Hepatocyte (in vitro differentiated cells): ENCODE measurements at regions not wholly inside any gene's neighbourhood (a gene's known extent, or its start where the extent isn't known, plus 50 kb on each side); places are given as distances from the start of the nearest gene placed in this dataset.

ENCODE experiments used
- DNase-seq: peaks from one replicate; pipeline ENCODE4 v3.0.0-alpha.2; 2016; ENCODE audit warnings: low spot score
- H2AFZ ChIP-seq: fragments of 200-600 bp; sonication (generic); 2 replicates; pipeline ENCODE4 v1.6.0; 2016; ENCODE audit warnings: antibody characterized with exemption, mild to moderate bottlenecking
- H3K27ac ChIP-seq: fragments of 200-600 bp; sonication (generic); 2 replicates; pipeline ENCODE4 v1.5.1; 2016; ENCODE audit warnings: mild to moderate bottlenecking
- H3K27me3 ChIP-seq: fragments of 200-600 bp; sonication (generic); 2 replicates; pipeline ENCODE4 v1.6.1; 2016
- H3K36me3 ChIP-seq: fragments of 200-600 bp; sonication (generic); replicated peaks from 2 replicates; pipeline ENCODE4 v1.5.1; 2016; ENCODE audit warnings: low read depth; ENCODE audit not compliant: insufficient read depth
- H3K4me1 ChIP-seq: fragments of 200-600 bp; sonication (generic); 2 replicates; pipeline ENCODE4 v1.5.1; 2016; ENCODE audit warnings: mild to moderate bottlenecking, moderate library complexity; ENCODE audit not compliant: insufficient read depth
- H3K4me2 ChIP-seq: fragments of 200-600 bp; sonication (generic); 2 replicates; pipeline ENCODE4 v1.6.0; 2016
- H3K4me3 ChIP-seq: fragments of 200-600 bp; sonication (generic); 2 replicates; pipeline ENCODE4 v1.5.1; 2016; ENCODE audit warnings: mild to moderate bottlenecking
- H3K79me2 ChIP-seq: fragments of 200-600 bp; sonication (generic); 2 replicates; pipeline ENCODE4 v1.6.0; 2017; ENCODE audit warnings: mild to moderate bottlenecking
- H3K9me2 ChIP-seq: fragments of 200-600 bp; sonication (generic); replicated peaks from 2 replicates; pipeline ENCODE4 v1.6.0; 2017; ENCODE audit warnings: mild to moderate bottlenecking; ENCODE audit not compliant: insufficient read depth
- H3K9me3 ChIP-seq: fragments of 200-600 bp; sonication (generic); 2 replicates; pipeline ENCODE4 v1.5.1; 2016; ENCODE audit warnings: low read depth, mild to moderate bottlenecking
- H4K20me1 ChIP-seq: fragments of 200-600 bp; sonication (generic); 2 replicates; pipeline ENCODE4 v1.6.0; 2016; ENCODE audit warnings: mild to moderate bottlenecking; ENCODE audit not compliant: insufficient read depth, poor library complexity, severe bottlenecking
- CTCF ChIP-seq: fragments of 200-600 bp; sonication (generic); IDR thresholded peaks from 2 replicates; pipeline ENCODE4 v1.5.1; 2016; ENCODE audit warnings: antibody characterized with exemption, mild to moderate bottlenecking; ENCODE audit not compliant: poor library complexity
- EZH2 ChIP-seq: fragments of 200-600 bp; sonication (generic); IDR thresholded peaks from 2 replicates; pipeline ENCODE4 v1.6.1; 2016; ENCODE audit warnings: antibody characterized with exemption, mild to moderate bottlenecking, borderline replicate concordance
- EZH2phosphoT487 ChIP-seq: fragments of 200-600 bp; sonication (generic); IDR thresholded peaks from one replicate; pipeline ENCODE4 v1.6.1; 2018; ENCODE audit warnings: antibody characterized with exemption, mild to moderate bottlenecking, low read depth, moderate library complexity; ENCODE audit not compliant: unreplicated experiment, severe bottlenecking
- WGBS: methylation state at CpG from one replicate; pipeline ENCODE4 v1.1.6; 2016; ENCODE audit warnings: low lambda C conversion rate; ENCODE audit errors: missing lambda C conversion rate; 5-methylcytosine and 5-hydroxymethylcytosine counted together

GRCh38 chr5:135266303-135266635, 132.8 kb downstream of the MACROH2A1 start:
- H2AFZ ChIP-seq = no peak overlapping the region
- no peaks in the 10 kb centered on the region for H3K9me2 ChIP-seq
- no peak overlapping the region for H3K4me3 ChIP-seq
- no peaks in the 10 kb centered on the region for H4K20me1 ChIP-seq
- TF ChIP-seq EZH2phosphoT487 (no peak), EZH2 (no peak), CTCF (no peak)
- H3K9me3 ChIP-seq = no peaks in the 10 kb centered on the region
- H3K79me2 ChIP-seq = no peaks in the 10 kb centered on the region
- peak overlapping the region; percentile 68 for H3K27ac ChIP-seq
- 76% methylated on average over 6 of the region's 6 CpGs for WGBS
- H3K4me2 ChIP-seq = peak overlapping the region; percentile 8
- H3K36me3 ChIP-seq = no peaks in the 10 kb centered on the region
- H3K27me3 ChIP-seq = no peaks in the 10 kb centered on the region
- no peak for DNase-seq
- H3K4me1 ChIP-seq = peaks cover 29% of the 10 kb centered on the region

DNA sequence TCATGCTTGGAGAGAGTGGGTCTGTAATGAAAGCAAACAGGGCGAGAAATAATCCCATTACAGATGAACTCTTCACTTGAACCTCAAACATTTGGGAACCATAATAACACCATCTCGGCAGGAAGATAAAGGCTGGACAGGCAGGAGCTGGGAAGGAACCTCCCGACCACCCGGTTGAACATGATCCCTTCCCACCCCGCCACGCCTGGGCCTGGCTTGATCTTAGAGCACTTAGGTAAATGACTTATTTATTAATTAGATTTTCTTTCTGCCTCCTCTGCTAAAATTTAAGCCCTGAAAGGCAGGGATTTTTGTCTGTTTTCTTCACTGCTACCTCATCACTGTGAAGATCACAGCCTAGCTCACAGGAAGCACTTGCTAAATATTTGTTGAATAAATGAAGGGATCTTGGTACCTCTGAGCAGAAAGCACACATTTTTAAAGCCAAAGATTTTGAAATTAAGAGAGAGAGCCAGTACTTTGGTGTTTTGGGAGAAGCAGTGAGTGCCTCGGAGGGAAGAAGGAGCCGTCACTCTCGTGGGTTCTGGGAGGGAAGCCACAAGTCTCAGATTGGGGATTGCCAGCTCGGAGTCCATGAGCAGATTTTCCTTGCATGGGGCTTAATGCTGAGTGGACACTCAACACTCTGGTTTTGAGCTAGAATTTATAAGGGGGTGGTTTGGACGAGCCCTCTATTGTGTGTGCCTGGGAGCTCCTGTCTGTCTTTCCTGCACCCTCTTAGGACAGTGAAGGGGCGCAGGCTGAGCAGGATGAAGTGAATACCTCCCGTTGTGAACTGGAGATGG, 133.3 kb downstream of the MACROH2A1 start:
- Histone ChIP-seq H3K4me3 (no peak overlapping the region), H3K36me3 (no peaks in the 10 kb centered on the region), H3K9me3 (no peaks in the 10 kb centered on the region), H3K27me3 (no peaks in the 10 kb centered on the region), H2AFZ (no peak overlapping the region), H3K4me2 (peak overlapping the region; percentile 8), H3K4me1 (peaks cover 25% of the 10 kb centered on the region), H3K9me2 (no peaks in the 10 kb centered on the region), H3K27ac (peak overlapping the region; percentile 68), H3K79me2 (no peaks in the 10 kb centered on the region), H4K20me1 (no peaks in the 10 kb centered on the region)
- 69% methylated on average over 13 of the region's 13 CpGs for WGBS
- no peak for TF ChIP-seq EZH2phosphoT487
- TF ChIP-seq EZH2 = no peak
- DNase-seq = no peak

- Histone ChIP-seq H3K4me3 (no peak overlapping the region), H4K20me1 (no peaks in the 10 kb centered on the region), H3K36me3 (no peaks in the 10 kb centered on the region), H3K79me2 (no peaks in the 10 kb centered on the region), H3K9me3 (no peaks in the 10 kb centered on the region), H3K27ac (peak overlapping the region; percentile 68), H3K4me2 (peak overlapping the region; percentile 8), H2AFZ (no peak overlapping the region), H3K27me3 (no peaks in the 10 kb centered on the region), H3K9me2 (no peaks in the 10 kb centered on the region), H3K4me1 (peaks cover 17% of the 10 kb centered on the region)
- DNase-seq = no peak
- no peak for TF ChIP-seq CTCF
- TF ChIP-seq EZH2phosphoT487 = no peak
- TF ChIP-seq EZH2 = no peak
- WGBS = 54% methylated on average over 17 of the region's 17 CpGs
Measured at GRCh38 chr5:135264451-135265440, 134.3 kb downstream of the MACROH2A1 start.
